Trophoblast cell (in vitro differentiated cells and primary cell): ENCODE measurements at regions not wholly inside any gene's neighbourhood (a gene's known extent, or its start where the extent isn't known, plus 50 kb on each side); places are given as distances from the start of the nearest gene placed in this dataset.

Source experiments
- DNase-seq, 2 donors: peaks; one replicate each; pipeline ENCODE4 v3.0.0-alpha.2; 2016
- H2AFZ ChIP-seq: 2 replicates; pipeline ENCODE4 v1.6.1; 2013; ENCODE audit warnings: low read length, moderate library complexity, mild to moderate bottlenecking; ENCODE audit not compliant: insufficient read depth, poor library complexity
- H2AK5ac ChIP-seq: 2 replicates; pipeline ENCODE4 v1.6.1; 2013; ENCODE audit warnings: mild to moderate bottlenecking, low read length
- H2BK120ac ChIP-seq: 2 replicates; pipeline ENCODE4 v1.6.1; 2013; ENCODE audit warnings: low read length, mild to moderate bottlenecking, moderate library complexity; ENCODE audit not compliant: insufficient read depth, poor library complexity
- H2BK12ac ChIP-seq: 2 replicates; pipeline ENCODE4 v1.6.1; 2013; ENCODE audit warnings: mild to moderate bottlenecking, low read length, moderate library complexity
- H2BK5ac ChIP-seq: 2 replicates; pipeline ENCODE4 v1.6.1; 2013; ENCODE audit warnings: low read length, low read depth, moderate library complexity, mild to moderate bottlenecking; ENCODE audit not compliant: poor library complexity
- H3K14ac ChIP-seq: 2 replicates; pipeline ENCODE4 v1.6.1; 2013; ENCODE audit warnings: mild to moderate bottlenecking, low read length
- H3K18ac ChIP-seq: 2 replicates; pipeline ENCODE4 v1.6.1; 2013; ENCODE audit warnings: mild to moderate bottlenecking, low read length
- H3K23ac ChIP-seq: 2 replicates; pipeline ENCODE4 v1.6.1; 2013; ENCODE audit warnings: low read length
- H3K27ac ChIP-seq: 2 replicates; pipeline ENCODE4 v1.5.1; 2013; ENCODE audit warnings: low read depth, mild to moderate bottlenecking, inconsistent platforms, low read length, moderate library complexity
- H3K27me3 ChIP-seq: 2 replicates; pipeline ENCODE4 v1.6.1; 2013; ENCODE audit warnings: inconsistent platforms, mild to moderate bottlenecking, low read length, moderate library complexity; ENCODE audit not compliant: insufficient read depth
- H3K36me3 ChIP-seq, 2 experiments: 1 replicate in 1 of 2; 2 replicates in 1 of 2; pipeline ENCODE4 v1.6.1; 2013; ENCODE audit warnings: low read length in 2 of 2, mild to moderate bottlenecking in 2 of 2, moderate library complexity in 1 of 2; ENCODE audit not compliant: insufficient read depth in 2 of 2, control insufficient read depth in 1 of 2
- H3K4ac ChIP-seq: 2 replicates; pipeline ENCODE4 v1.6.1; 2013; ENCODE audit warnings: low read depth, mild to moderate bottlenecking, low read length, moderate library complexity
- H3K4me1 ChIP-seq, 2 experiments: 1 replicate in 1 of 2; 2 replicates in 1 of 2; pipeline ENCODE4 v1.6.1; 2013; ENCODE audit warnings: low read length in 2 of 2, mild to moderate bottlenecking in 2 of 2, moderate library complexity in 1 of 2; ENCODE audit not compliant: insufficient read depth in 2 of 2, control insufficient read depth in 1 of 2
- H3K4me2 ChIP-seq: 2 replicates; pipeline ENCODE4 v1.6.1; 2013; ENCODE audit warnings: inconsistent platforms, mild to moderate bottlenecking, low read length, moderate library complexity
- H3K4me3 ChIP-seq: 2 replicates; pipeline ENCODE4 v1.5.1; 2013; ENCODE audit warnings: mild to moderate bottlenecking, low read depth, low read length, inconsistent platforms
- H3K79me1 ChIP-seq: one replicate; pipeline ENCODE4 v1.6.1; 2013; ENCODE audit warnings: low read length
- H3K79me2 ChIP-seq: 2 replicates; pipeline ENCODE4 v1.6.1; 2013; ENCODE audit warnings: low read length, mild to moderate bottlenecking; ENCODE audit not compliant: control insufficient read depth, insufficient read depth, poor library complexity
- H3K9ac ChIP-seq: 2 replicates; pipeline ENCODE4 v1.6.1; 2013; ENCODE audit warnings: mild to moderate bottlenecking, low read length
- H3K9me3 ChIP-seq: 2 replicates; pipeline ENCODE4 v1.6.1; 2013; ENCODE audit warnings: low read depth, mild to moderate bottlenecking, control low read depth, inconsistent platforms, low read length; ENCODE audit not compliant: insufficient read depth
- H4K12ac ChIP-seq: 2 replicates; pipeline ENCODE4 v1.6.1; 2013; ENCODE audit warnings: low read depth, mild to moderate bottlenecking, low read length, moderate library complexity
- H4K8ac ChIP-seq: 2 replicates; pipeline ENCODE4 v1.6.1; 2013; ENCODE audit warnings: low read depth, mild to moderate bottlenecking, low read length, moderate library complexity
- H4K91ac ChIP-seq: one replicate; pipeline ENCODE4 v1.6.1; 2013; ENCODE audit warnings: low read depth, mild to moderate bottlenecking, low read length, moderate library complexity
- WGBS: extraction: QIAGEN DNeasy Blood & Tissue Kit; methylation state at CpG from one replicate; pipeline ENCODE4 v1.1.7; 2013; ENCODE audit warnings: missing lambda C conversion rate; ENCODE audit not compliant: insufficient read length, insufficient coverage; ENCODE audit errors: extremely low coverage; 5-methylcytosine and 5-hydroxymethylcytosine counted together

- no peak overlapping the region for H2BK12ac ChIP-seq
- no peaks in the 10 kb centered on the region for H3K27me3 ChIP-seq
- H4K12ac ChIP-seq = no peak overlapping the region
- no peaks in the 10 kb centered on the region for H3K36me3 ChIP-seq
- no peak overlapping the region for H3K14ac ChIP-seq
- H3K4me3 ChIP-seq = no peak overlapping the region
- no peak overlapping the region for H3K4me2 ChIP-seq
- peaks cover 3 to 6% of the 10 kb centered on the region in 2 experiments for H3K4me1 ChIP-seq
- H2AFZ ChIP-seq = no peak overlapping the region
- H2BK120ac ChIP-seq = no peak overlapping the region
- no peak overlapping the region for H3K9ac ChIP-seq
- WGBS = no CpG with 5 or more reads among the region's 1 CpG
- no peak overlapping the region for H4K8ac ChIP-seq
- no peak overlapping the region for H2AK5ac ChIP-seq
- DNase-seq = no peak
- no peak overlapping the region for H3K4ac ChIP-seq
- no peaks in the 10 kb centered on the region for H3K79me2 ChIP-seq
- no peak overlapping the region for H2BK5ac ChIP-seq
- peaks cover 2% of the 10 kb centered on the region for H3K79me1 ChIP-seq
- H3K9me3 ChIP-seq = no peaks in the 10 kb centered on the region
- H4K91ac ChIP-seq = no peak overlapping the region
- H3K18ac ChIP-seq = no peak overlapping the region
- no peak overlapping the region for H3K23ac ChIP-seq
- no peak overlapping the region for H3K27ac ChIP-seq
Measured at GRCh38 chr5:17356551-17356950, 139.1 kb downstream of the BASP1 start.

DNA sequence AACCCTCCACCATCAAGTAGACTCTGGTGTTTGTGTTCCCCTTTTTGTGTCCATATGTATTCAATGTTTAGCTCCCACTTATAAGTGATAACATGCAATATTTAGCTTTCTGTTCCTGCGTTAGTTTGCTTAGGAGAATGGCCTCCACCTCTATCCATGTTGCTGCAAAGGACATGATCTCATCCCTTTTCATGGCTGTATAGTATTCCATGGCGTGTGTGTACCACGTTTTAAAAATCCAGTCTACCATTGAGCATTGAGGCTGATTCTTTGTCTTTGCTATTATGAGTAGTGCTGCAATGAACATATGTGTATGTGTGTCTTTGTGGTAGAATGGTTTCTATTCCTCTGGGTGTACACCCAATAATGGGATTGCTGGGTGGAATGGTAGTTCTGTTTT, 140.1 kb downstream of the BASP1 start:
- DNase-seq = no peak
- H4K91ac ChIP-seq = no peak overlapping the region
- H3K4me3 ChIP-seq = no peak overlapping the region
- no peak overlapping the region for H4K12ac ChIP-seq
- no peak overlapping the region for H2BK120ac ChIP-seq
- no peaks in the 10 kb centered on the region for H3K27me3 ChIP-seq
- H3K27ac ChIP-seq = no peak overlapping the region
- H3K9me3 ChIP-seq = no peaks in the 10 kb centered on the region
- WGBS = no CpG with 5 or more reads among the region's 3 CpGs
- no peak overlapping the region for H2BK5ac ChIP-seq
- H3K14ac ChIP-seq = no peak overlapping the region
- H4K8ac ChIP-seq = no peak overlapping the region
- no peak overlapping the region for H2BK12ac ChIP-seq
- no peak overlapping the region for H3K4ac ChIP-seq
- no peak overlapping the region for H3K4me2 ChIP-seq
- no peak overlapping the region for H3K9ac ChIP-seq
- H3K18ac ChIP-seq = no peak overlapping the region
- no peaks in the 10 kb centered on the region for H3K79me2 ChIP-seq
- no peak overlapping the region for H2AK5ac ChIP-seq
- no peaks in the 10 kb centered on the region for H3K36me3 ChIP-seq
- H2AFZ ChIP-seq = no peak overlapping the region
- peaks cover 5% of the 10 kb centered on the region for H3K79me1 ChIP-seq
- H3K23ac ChIP-seq = no peak overlapping the region
- peaks cover 6 to 8% of the 10 kb centered on the region in 2 experiments for H3K4me1 ChIP-seq

GRCh38 chr5:17358031-17358430, 140.0 kb upstream of the TAF11L2 start:
- Histone ChIP-seq H3K23ac (no peak overlapping the region), H2AK5ac (no peak overlapping the region)
- no CpG with 5 or more reads among the region's 3 CpGs for WGBS

DNA sequence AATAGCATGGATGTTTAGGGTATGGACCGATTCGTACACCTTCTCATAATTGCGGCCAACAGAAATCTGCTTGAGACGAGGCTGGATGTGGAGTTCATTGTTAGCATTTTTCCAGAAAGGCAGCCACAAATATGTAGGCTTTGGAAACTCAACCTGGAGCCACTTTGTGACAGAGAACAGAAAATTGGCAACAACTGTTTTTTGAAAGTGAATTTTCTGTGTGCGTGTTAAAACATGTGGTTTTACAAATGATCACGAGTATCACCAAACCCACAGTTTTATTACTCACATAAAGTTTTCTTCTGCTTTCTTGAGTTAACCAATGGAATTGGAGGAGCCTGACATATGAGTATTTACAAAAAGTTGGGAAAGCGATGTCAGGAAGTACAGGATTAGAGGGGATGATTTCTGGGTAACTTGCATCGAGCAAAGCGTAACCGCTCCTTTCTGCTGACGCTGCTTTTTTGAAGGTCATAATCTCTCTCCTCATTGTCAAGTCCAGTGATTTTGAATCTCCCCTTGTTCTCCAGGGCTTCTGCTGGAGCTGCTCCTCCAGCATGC, 138.5 kb upstream of the TAF11L2 start:
- no CpG with 5 or more reads among the region's 11 CpGs for WGBS
- no peak overlapping the region for H3K9ac ChIP-seq

More at GRCh38 chr5:17358031-17358430, 140.0 kb upstream of the TAF11L2 start:
- DNase-seq = peak in 1 of 2 donors; percentile 78
- no peaks in the 10 kb centered on the region for H3K36me3 ChIP-seq
- H3K4me1 ChIP-seq = peaks cover 6 to 8% of the 10 kb centered on the region in 2 experiments
- H3K18ac ChIP-seq = no peak overlapping the region
- no peak overlapping the region for H3K14ac ChIP-seq
- H3K79me2 ChIP-seq = no peaks in the 10 kb centered on the region
- H3K9me3 ChIP-seq = no peaks in the 10 kb centered on the region
- H2BK5ac ChIP-seq = no peak overlapping the region
- no peak overlapping the region for H3K4me3 ChIP-seq
- peaks cover 5% of the 10 kb centered on the region for H3K79me1 ChIP-seq
- no peak overlapping the region for H2BK12ac ChIP-seq
- H3K4me2 ChIP-seq = no peak overlapping the region
- H2AFZ ChIP-seq = no peak overlapping the region
- H3K27me3 ChIP-seq = no peaks in the 10 kb centered on the region
- H3K9ac ChIP-seq = no peak overlapping the region
- H3K4ac ChIP-seq = no peak overlapping the region
- H3K27ac ChIP-seq = no peak overlapping the region
- no peak overlapping the region for H2BK120ac ChIP-seq
- H4K91ac ChIP-seq = no peak overlapping the region
- H4K8ac ChIP-seq = no peak overlapping the region
- H4K12ac ChIP-seq = no peak overlapping the region

More for the DNA sequence above, 138.5 kb upstream of the TAF11L2 start:
- DNase-seq = peak; percentile 20 to 68
- Histone ChIP-seq H3K27me3 (no peaks in the 10 kb centered on the region), H3K4me2 (no peak overlapping the region), H3K4me3 (no peak overlapping the region), H3K18ac (no peak overlapping the region), H3K27ac (no peak overlapping the region), H2AFZ (no peak overlapping the region), H3K14ac (no peak overlapping the region), H3K79me1 (peaks cover 5% of the 10 kb centered on the region), H2BK12ac (no peak overlapping the region), H3K36me3 (no peaks in the 10 kb centered on the region), H2BK120ac (no peak overlapping the region), H3K79me2 (no peaks in the 10 kb centered on the region), H4K12ac (no peak overlapping the region), H4K91ac (no peak overlapping the region), H3K4ac (no peak overlapping the region), H3K23ac (no peak overlapping the region), H2AK5ac (no peak overlapping the region), H4K8ac (no peak overlapping the region), H2BK5ac (no peak overlapping the region), H3K9me3 (no peaks in the 10 kb centered on the region), H3K4me1 (peaks cover 6 to 8% of the 10 kb centered on the region in 2 experiments)
